GM18505 (cell line): ENCODE measurements at regions not wholly inside any gene's neighbourhood (a gene's known extent, or its start where the extent isn't known, plus 50 kb on each side); places are given as distances from the start of the nearest gene placed in this dataset.

Experiments used
- ATAC-seq: cut with Tn5 transposase; IDR thresholded peaks from one replicate; pipeline ENCODE4 v1.9.1; 2021; ENCODE audit not compliant: unreplicated experiment
- POLR2A ChIP-seq: IDR thresholded peaks from 4 replicates; pipeline ENCODE4 v1.6.1; 2011; ENCODE audit warnings: borderline replicate concordance; ENCODE audit not compliant: insufficient read depth, insufficient read length; ENCODE audit errors: extremely low read depth

GRCh38 chr4:104756837-104757236 lies 262.1 kb upstream of the CXXC4 start:
- no peak for ATAC-seq
- TF ChIP-seq POLR2A: no peak

GRCh38 chr4:104758574-104758973 lies 263.9 kb upstream of the CXXC4 start:
- TF ChIP-seq POLR2A: no peak
- no peak for ATAC-seq

GRCh38 chr4:104763554-104764222 lies 269.0 kb upstream of the CXXC4 start:
- TF ChIP-seq POLR2A: no peak
- no peak for ATAC-seq

- TF ChIP-seq POLR2A: no peak
- ATAC-seq: no peak
Observed at GRCh38 chr4:104766676-104767075, 272.0 kb upstream of the CXXC4 start.

GRCh38 chr4:104772849-104773248 lies 278.2 kb upstream of the CXXC4 start:
- peak; percentile 51 for ATAC-seq
- TF ChIP-seq POLR2A: no peak

- no peak for TF ChIP-seq POLR2A
- no peak for ATAC-seq
Observed at GRCh38 chr4:104795264-104795939, 300.7 kb upstream of the CXXC4 start.

GRCh38 chr4:104811727-104812126 lies 317.0 kb upstream of the CXXC4 start:
- ATAC-seq: no peak
- TF ChIP-seq POLR2A: no peak

- no peak for TF ChIP-seq POLR2A
- ATAC-seq: peak; percentile 93
Observed at GRCh38 chr4:104815665-104816064, 321.0 kb upstream of the CXXC4 start.

GRCh38 chr4:104818579-104818978 lies 323.9 kb upstream of the CXXC4 start:
- TF ChIP-seq POLR2A: no peak
- ATAC-seq: no peak

- no peak for TF ChIP-seq POLR2A
- ATAC-seq: no peak
Observed at GRCh38 chr4:104826171-104826570, 320.5 kb upstream of the TET2 start.

GRCh38 chr4:104829761-104830160 lies 316.9 kb upstream of the TET2 start:
- no peak for TF ChIP-seq POLR2A
- ATAC-seq: no peak

- no peak for TF ChIP-seq POLR2A
- no peak for ATAC-seq
Observed at GRCh38 chr4:104848597-104849225, 298.0 kb upstream of the TET2 start.

GRCh38 chr4:104859601-104860237 lies 287.0 kb upstream of the TET2 start:
- TF ChIP-seq POLR2A: no peak
- no peak for ATAC-seq
